ENCODE measurements at regions not wholly inside any gene's neighbourhood (a gene's known extent, or its start where the extent isn't known, plus 50 kb on each side); places are given as distances from the start of the nearest gene placed in this dataset.

DNA sequence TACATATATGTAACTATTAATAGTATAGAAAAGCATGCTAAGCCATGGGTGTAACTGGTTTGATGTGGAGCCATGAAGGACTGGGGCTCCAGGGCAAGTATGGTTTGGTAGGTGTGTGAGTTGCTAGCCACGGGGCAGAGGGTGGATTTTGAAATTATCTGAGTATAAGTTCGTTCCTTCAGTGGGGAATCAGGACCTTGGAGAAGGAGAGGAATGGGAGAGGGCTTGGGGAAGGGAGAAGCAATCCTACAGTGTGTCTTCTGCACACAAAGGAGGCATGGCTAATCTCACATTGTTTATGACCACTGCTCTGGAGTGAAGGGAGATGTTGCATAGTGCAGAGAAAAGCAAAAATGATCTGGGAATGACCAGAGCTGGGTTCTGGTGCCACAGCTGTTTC, 127.8 kb upstream of the CADM1 start:
- 86% methylated on average over 2 of the region's 2 CpGs for WGBS (ENCODE audit: insufficient coverage)
- no peaks in the 10 kb centered on the region for H3K36me3 Mint-ChIP-seq
- Histone ChIP-seq H3K27me3 (ENCODE audit: control insufficient read depth in 2 of 2, insufficient read depth in 2 of 2, low read length in 2 of 2) (peaks cover 0 to 4% of the 10 kb centered on the region in 2 donors), H3K27ac (ENCODE audit: low read depth in 1 of 2, low read length in 2 of 2) (no peak overlapping the region), H2AFZ (ENCODE audit: insufficient read depth, low read depth, low read length, poor library complexity, severe bottlenecking) (no peak overlapping the region), H4K20me1 (ENCODE audit: insufficient read depth, low read length) (no peaks in the 10 kb centered on the region), H3K4me3 (replicated peaks in 1 of 3; ENCODE audit: low read depth in 2 of 3, low read length in 3 of 3) (no peak overlapping the region), H3K9me3 (replicated peaks in 1 of 2; ENCODE audit: control insufficient read depth in 1 of 2, insufficient read depth in 1 of 2, low read length in 2 of 2) (no peaks in the 10 kb centered on the region), H3K79me2 (ENCODE audit: insufficient read depth, low read length) (no peaks in the 10 kb centered on the region), H3K4me2 (replicated peaks; ENCODE audit: extremely low read depth, low read length, poor library complexity, severe bottlenecking) (no peak overlapping the region), H3K4me1 (ENCODE audit: control insufficient read depth in 1 of 2, insufficient read depth in 2 of 2, low read length in 2 of 2) (no peaks in the 10 kb centered on the region), H3K36me3 (replicated peaks in 1 of 2; ENCODE audit: control insufficient read depth in 1 of 2, insufficient read depth in 2 of 2, low read length in 2 of 2) (no peaks in the 10 kb centered on the region), H3K9ac (ENCODE audit: insufficient read depth, low read length, poor library complexity, severe bottlenecking) (no peak overlapping the region)
- H3K9me3 Mint-ChIP-seq = peaks cover 0 to 8% (median 2%) of the 10 kb centered on the region in 7 donors
- no peak for DNase-seq
- TF ChIP-seq, protein P1, sequence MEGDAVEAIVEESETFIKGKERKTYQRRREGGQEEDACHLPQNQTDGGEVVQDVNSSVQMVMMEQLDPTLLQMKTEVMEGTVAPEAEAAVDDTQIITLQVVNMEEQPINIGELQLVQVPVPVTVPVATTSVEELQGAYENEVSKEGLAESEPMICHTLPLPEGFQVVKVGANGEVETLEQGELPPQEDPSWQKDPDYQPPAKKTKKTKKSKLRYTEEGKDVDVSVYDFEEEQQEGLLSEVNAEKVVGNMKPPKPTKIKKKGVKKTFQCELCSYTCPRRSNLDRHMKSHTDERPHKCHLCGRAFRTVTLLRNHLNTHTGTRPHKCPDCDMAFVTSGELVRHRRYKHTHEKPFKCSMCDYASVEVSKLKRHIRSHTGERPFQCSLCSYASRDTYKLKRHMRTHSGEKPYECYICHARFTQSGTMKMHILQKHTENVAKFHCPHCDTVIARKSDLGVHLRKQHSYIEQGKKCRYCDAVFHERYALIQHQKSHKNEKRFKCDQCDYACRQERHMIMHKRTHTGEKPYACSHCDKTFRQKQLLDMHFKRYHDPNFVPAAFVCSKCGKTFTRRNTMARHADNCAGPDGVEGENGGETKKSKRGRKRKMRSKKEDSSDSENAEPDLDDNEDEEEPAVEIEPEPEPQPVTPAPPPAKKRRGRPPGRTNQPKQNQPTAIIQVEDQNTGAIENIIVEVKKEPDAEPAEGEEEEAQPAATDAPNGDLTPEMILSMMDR (IDR thresholded peaks at IDR 0.05) = no peak
- peaks cover 18 to 27% (median 20%) of the 10 kb centered on the region in 3 donors for H3K27me3 Mint-ChIP-seq (ENCODE audit: low read depth in 3 of 3)
- H3K27ac Mint-ChIP-seq = no peak overlapping the region
- no peaks in the 10 kb centered on the region for H3K4me1 Mint-ChIP-seq
- intact Hi-C loops (cut with micrococcal nuclease) = no loop called here
- H3K4me3 Mint-ChIP-seq = no peak overlapping the region

DNA sequence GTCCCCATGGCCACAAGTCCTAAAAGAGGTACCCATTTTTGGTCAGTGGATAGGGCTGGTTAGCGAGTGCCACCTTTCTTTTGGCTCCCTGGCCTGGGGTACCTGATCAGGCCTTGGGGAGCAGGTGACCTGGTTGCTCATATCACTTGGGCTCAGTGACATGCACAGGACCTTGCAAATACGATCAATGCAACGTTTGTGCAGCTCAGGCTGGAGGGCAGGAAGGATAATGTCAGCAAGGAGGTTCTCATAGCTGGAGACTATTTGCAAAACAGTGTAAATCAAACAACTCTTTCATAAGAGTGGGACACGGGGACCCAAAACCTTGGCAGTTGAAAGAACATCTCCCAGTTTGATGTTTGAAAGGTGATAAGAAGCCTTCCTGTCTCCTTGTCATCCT, 127.4 kb upstream of the CADM1 start:
- Histone ChIP-seq H3K79me2 (ENCODE audit: insufficient read depth, low read length) (no peaks in the 10 kb centered on the region), H4K20me1 (ENCODE audit: insufficient read depth, low read length) (no peaks in the 10 kb centered on the region), H2AFZ (ENCODE audit: insufficient read depth, low read depth, low read length, poor library complexity, severe bottlenecking) (no peak overlapping the region), H3K4me1 (ENCODE audit: control insufficient read depth in 1 of 2, insufficient read depth in 2 of 2, low read length in 2 of 2) (no peaks in the 10 kb centered on the region), H3K4me3 (replicated peaks in 1 of 3; ENCODE audit: low read depth in 2 of 3, low read length in 3 of 3) (no peak overlapping the region), H3K27ac (ENCODE audit: low read depth in 1 of 2, low read length in 2 of 2) (no peak overlapping the region), H3K9ac (ENCODE audit: insufficient read depth, low read length, poor library complexity, severe bottlenecking) (no peak overlapping the region), H3K4me2 (replicated peaks; ENCODE audit: extremely low read depth, low read length, poor library complexity, severe bottlenecking) (no peak overlapping the region), H3K36me3 (replicated peaks in 1 of 2; ENCODE audit: control insufficient read depth in 1 of 2, insufficient read depth in 2 of 2, low read length in 2 of 2) (no peaks in the 10 kb centered on the region), H3K9me3 (replicated peaks in 1 of 2; ENCODE audit: control insufficient read depth in 1 of 2, insufficient read depth in 1 of 2, low read length in 2 of 2) (no peaks in the 10 kb centered on the region), H3K27me3 (ENCODE audit: control insufficient read depth in 2 of 2, insufficient read depth in 2 of 2, low read length in 2 of 2) (peaks cover 0 to 4% of the 10 kb centered on the region in 2 donors)
- DNase-seq = no peak
- H3K4me1 Mint-ChIP-seq = no peaks in the 10 kb centered on the region
- 100% methylated on average over 1 of the region's 4 CpGs for WGBS (ENCODE audit: insufficient coverage)
- peaks cover 17 to 27% (median 18%) of the 10 kb centered on the region in 3 donors for H3K27me3 Mint-ChIP-seq (ENCODE audit: low read depth in 3 of 3)
- H3K9me3 Mint-ChIP-seq = peaks cover 0 to 8% (median 2%) of the 10 kb centered on the region in 7 donors
- no peak overlapping the region for H3K4me3 Mint-ChIP-seq
- intact Hi-C loops (cut with micrococcal nuclease) = no loop called here
- H3K36me3 Mint-ChIP-seq = no peaks in the 10 kb centered on the region
- no peak overlapping the region for H3K27ac Mint-ChIP-seq
- TF ChIP-seq, protein P1 (IDR thresholded peaks at IDR 0.05) = no peak

Measured in CD14-positive monocyte (primary cell).